NAMALWA (cell line): ENCODE measurements at regions not wholly inside any gene's neighbourhood (a gene's known extent, or its start where the extent isn't known, plus 50 kb on each side); places are given as distances from the start of the nearest gene placed in this dataset.

Source experiments
- DNase-seq: peaks from one replicate; pipeline ENCODE4 v3.0.0-alpha.2; 2015; ENCODE audit warnings: low spot score

DNA sequence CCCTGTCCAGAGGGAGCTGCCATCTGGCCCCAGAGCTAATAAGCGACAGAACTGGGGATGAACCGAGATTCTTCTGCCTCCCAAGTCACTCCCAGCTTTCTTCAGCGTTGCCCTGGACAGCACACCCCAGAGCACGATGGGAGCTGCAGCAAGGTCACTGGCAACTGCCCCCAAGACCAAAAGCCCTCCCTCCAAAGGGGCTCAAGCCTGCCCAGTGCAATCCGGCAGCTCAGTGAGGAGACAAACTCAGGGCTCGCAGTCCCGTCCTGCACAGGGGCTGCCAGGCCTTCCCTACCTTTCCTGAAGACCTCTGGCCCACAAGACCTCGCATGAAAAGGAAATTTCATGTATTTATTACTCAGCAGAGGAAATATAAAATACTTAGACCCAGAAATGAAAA, 174.8 kb downstream of the BCOR start:
- DNase-seq, result no peak

DNA sequence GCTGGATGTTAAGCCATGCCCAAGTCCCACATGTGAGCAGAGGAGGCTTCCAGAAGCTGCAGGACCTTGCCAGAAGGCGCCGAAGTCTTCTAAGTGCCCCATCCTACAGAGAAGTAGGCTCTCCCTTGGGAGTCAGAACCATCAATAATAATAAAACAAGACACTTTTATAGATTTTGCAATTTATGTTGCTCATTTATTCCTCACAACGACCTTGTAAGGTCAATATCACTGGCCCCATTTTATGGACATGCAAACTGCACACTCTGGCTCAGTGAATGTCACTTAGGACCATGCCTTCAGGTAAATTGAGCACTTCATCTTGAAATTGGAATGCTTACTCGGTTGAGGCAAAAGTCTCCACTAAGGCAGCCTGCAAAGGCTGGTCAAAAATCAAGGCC, 170.4 kb downstream of the BCOR start:
- no peak for DNase-seq

DNA sequence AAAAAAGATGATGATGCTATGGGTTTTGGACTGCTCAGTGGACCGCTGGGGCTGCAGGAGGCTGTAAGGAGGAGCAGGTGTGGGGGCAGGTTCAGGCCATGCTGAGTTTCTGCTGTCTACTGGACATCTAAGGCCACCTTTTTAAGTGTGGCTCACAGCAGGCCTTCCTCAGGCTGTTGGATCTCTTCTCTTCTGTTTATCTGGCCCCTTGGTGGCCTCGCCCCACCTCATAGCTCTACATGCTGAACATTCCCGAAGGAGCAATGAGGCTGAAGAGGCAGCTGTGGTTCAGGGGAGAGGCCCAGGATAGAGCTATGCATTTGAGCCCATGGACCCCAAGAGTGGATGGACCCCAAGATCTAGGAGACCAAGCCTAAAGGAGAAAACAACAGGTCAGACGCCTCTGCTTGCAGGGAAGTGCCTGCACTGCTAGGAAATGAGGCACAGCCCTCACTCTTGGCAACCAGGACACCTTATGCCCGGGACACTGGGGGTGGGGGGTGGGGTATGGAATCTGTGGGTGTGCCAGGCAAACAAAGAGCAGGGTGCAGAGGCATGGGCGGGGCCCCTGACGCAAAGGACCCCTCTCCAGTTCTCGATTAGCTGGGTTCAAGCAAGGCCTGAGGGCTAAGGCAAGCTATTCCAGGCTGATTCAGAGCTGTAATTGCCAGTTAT, 168.9 kb downstream of the BCOR start:
- no peak for DNase-seq

DNA sequence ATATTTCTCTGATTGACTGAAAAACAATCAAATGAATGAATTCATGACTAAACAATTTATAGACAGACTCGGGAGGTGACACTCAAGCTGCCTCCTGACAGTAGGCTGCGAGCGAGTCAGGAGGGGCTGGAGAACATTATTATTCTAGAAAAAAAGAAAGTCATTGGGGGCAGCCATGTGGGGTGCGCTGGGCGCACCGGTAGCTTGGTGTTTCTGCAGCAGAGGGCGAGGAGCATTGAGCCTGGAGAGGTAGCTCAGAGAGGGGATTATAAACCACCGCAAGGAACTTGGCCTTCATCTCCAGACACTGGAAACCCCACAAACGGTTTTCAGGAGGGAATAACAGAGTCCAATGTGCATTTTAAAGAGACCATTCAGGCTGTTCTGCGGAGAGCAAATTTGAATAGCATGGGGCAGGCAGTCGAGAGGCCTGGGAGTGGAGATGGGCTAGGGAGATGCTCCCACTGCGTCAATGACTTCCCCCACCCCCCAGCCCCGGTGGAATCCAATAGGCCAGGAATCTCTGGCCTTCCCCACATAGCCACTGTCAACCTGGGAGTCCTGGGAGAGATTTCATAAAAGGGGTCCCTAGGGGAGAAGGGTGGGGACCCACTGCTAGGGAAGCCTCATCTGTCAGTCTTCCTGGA, 168.3 kb downstream of the BCOR start:
- DNase-seq, result no peak

DNA sequence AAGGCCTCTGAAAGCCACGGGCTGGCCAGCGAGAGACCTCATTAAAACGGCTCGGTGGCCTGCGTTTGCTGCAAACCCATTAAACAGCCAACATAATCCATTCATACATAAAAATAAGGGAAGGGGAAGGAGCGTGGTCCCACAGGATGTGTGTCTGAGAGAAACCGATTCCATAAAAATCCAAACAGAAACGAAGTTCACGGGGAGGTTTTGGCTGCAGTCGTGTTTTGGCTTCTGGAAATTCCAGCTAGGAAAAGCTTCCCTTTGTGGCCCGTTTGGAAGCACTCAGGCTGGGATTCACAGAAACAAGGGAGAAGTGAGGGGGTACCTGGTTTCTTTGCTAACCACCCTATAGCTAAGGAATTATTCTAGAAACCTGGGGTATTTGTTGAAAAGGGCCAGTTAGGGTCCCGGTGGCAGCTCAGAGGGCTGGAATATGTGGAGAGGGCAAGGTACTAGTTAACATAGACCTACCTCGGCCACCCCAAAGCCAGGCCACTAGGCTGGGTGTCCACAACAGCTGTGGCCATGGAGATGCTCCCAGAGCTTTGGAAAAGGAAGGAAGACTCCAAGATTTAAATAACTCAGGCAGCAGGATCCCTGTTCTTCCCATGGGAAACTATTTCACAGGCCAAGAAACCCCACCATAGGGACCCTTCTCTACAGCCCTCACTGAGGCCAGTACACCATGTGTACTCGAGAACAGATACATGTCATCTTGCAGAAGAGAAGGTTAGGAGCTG, 166.8 kb downstream of the BCOR start:
- DNase-seq, result no peak

DNA sequence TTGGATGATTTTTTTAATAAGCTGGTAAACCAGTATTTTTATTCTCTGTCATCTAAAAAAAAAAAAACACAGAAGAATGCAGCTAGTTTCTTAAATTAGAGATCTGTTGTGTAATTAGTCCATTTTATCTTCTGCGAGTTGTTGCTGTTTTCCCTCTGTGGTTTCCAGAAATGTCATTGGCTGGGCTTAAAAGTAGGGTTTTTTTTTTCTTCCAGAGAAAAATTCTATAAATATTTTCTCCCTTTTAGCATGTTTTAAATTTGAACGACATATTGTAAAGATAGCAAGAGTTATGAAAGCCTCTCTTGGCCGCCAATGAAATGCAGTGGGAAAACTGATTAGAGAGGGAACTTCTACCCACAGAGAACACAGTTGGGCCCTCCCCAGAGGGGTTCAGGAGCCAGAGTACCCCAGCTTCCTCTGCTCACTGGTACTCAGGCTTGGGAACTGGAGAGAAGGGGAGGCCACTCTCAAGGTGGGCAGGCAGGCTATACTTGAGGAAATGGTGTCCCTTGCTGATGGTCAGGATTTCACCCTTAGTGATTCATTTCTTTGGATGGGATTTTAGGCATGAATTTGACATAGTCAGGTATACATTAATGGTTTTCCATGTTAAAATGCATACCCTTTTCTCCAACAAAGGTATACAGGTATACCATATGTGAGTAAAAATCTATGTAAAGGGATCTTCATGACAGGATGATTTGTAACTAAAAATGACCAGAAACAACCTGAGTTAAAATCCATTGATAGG, 166.1 kb downstream of the BCOR start:
- DNase-seq, result no peak

DNA sequence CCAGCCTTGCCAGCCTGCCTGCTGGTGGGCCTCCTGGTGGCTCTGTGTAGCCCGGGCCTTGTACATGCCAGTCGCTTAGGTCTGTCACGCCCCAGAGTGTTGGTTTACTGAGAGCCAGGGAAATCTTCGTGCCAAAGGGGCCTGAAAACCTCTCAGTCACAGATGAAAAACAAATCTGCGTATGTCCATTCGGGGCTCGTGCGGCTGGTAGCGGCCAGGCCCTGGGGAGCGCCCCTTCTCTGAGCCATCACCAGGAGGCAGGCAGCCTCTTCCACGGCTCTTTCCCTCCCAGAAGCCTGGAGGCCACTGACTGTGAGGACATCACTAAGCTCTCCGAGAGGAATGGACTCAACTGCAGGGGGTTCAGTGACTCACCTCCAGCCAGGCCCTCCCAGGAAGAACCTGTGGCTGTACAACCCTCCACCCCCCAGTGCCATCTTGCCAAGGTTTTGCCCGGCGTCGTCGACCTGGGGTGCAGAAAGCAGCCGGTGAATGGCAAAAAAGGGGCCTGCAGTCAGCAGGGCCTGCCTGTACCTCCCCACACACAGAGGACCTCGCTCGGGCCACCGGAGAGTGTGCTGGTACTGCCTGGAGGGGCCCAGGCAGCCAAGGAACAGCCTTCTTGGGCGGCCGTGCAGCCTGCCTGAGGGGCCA, 162.2 kb downstream of the BCOR start:
- DNase-seq, result no peak

DNA sequence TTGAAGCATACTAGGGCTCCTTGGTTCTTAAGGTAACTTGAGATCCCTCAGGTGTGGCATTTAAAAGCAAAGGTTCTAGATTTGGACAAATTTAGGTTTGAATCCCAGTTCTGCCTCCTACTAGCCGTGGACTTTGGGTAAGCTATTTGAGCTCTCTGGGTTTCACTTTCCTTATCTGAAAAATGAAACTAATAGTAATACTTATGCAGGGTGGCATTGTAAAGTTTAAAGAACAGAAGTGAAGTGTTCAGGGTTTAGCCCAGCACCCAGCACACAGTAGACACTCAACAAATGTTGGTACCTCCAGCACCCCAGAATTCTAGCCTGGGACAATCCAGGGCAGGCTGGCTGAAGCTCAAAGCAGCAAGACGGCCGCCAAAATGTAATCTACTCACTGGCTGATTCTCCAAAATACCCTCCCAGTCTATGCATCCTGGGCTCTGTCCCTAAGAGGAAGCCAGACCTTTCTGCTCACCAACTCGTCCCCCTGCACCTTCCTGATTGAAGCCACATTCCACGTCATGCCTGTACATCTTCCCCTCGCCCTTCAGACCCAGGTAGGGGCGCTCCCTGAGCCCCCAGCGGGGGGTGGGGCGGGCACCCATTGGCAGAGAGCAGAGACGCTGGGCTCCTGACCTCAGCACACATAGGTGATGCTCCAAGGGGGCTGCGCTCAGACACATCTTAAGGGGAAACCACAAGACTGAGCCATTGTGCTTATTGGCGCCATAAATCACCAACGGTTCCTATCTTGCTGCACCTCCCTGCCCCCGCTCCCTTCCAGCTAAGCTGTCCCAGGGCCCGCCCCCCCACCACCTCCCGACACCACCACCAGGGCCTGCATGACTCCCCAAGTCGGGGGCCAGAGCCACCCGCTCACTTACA, 160.6 kb downstream of the BCOR start:
- DNase-seq, result no peak

DNA sequence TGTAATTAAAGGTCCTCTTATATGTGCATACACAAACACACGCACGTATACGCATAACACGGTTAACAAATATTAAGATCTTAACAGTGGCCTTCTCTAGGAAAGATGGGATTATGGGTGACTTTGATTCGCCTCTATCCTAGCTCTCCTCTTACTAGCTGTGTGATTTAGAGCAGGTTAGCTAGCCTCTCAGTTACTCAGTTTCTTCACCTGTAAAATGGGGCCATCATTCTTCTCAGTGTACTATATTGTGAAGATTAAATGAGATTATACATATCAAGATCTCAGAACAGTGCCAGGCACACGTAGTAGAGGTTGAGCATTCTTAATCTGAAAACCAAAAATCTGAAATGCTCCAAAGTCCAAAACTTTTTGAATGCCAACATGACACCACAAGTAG, 159.3 kb downstream of the BCOR start:
- no peak for DNase-seq

DNA sequence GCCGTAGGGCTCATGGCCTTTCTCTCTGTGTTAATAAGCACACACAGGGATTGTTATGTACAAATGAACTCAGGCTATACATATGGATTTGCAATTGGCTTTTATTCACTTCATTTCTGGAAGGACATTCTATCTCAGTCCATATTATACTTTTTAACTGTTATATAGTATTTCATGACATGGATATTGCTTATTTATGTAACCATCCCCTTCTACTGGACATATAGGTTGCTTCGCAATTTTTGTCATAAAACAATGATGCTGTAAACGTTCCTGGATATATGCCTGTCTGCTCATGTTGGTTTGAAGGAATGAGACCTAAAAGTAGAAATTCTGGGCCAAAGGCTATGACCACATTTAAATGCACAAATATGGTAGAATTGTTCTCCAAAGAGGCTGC, 158.1 kb downstream of the BCOR start:
- DNase-seq, result no peak

DNA sequence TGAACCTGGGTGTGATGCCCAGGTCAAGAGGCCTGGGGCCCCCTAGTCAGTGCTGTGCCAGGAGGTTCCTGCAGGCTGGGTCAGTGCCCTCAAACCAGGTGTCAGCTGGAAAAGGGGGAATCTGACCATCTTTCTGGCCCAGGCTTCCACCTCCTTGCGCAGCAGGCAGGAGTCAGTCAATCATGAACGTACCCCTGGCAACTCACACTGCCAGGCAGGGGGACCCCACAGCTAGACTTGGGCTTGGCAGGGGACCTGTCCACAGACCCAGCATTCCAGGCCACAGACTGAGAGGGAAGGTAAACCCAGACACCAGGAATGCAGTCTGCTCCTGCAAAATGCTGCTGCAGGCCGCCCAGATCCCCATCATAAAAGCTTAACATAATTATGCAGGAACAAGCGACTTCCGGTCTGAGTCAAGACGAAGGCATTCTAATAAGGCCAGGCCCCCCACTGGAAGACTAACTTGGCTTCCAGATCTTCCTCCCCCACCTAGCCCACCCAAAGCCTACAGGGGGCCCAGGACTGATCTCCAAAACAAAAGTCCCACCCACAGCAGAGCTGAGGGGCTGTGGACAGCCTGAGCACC, 156.3 kb downstream of the BCOR start:
- no peak for DNase-seq

DNA sequence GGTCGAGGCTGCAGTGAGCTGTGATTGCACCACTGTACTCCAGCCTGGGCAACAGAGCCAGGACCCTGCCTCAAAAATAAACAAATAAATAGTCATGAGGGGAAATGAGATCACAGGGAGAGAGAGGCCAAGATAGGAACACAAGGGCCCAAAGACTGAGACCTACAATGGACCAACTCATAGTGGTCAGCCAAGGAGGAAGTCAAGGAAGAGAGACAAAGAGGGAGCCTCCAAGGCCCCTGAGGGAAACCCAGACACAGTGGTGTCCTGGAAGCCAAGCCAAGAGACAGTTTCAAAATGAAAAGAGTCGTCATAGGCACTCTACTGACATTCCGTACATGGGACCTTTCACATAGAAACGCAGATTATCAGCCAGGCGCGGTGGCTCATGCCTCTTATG, 153.3 kb downstream of the BCOR start:
- no peak for DNase-seq

DNA sequence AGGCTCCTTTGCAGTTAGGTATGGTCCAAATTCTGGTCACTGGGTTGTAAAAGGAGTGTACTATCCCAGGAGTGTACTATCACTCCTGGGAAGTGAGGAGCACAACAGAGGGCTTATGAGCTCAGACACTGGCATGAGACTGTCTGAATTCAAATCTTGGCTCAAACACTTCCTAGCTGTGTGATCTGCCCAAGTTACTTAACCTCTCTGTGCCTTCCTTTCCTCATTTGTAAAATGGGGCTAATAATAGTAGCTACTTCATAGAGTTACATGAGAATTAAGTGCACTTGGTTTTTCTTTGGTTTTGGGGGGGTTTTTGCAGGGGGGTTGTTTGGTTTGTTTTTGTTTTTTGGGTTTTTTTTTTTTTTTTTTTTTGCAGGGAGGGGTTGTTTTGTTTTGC, 152.0 kb downstream of the BCOR start:
- no peak for DNase-seq

DNA sequence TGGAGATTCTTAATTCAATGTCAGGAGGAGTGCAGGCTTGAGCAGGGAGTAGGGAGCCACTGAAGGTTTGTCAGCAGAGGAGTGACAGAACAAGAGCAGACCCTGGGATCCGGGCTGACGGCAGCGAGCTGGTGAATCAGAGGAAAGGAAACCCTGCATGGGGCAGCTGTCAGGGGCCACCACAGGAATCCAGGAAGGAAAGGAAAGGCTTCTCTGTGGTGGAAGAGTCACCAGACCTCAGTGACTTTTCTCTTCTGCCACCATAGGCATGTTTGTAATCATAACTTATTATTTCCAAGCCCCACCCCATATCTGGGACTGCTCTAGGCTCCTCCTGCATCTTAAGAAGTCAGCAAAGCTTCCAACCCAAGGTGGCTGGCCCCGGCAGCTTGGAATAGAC, 150.9 kb downstream of the BCOR start:
- no peak for DNase-seq

DNA sequence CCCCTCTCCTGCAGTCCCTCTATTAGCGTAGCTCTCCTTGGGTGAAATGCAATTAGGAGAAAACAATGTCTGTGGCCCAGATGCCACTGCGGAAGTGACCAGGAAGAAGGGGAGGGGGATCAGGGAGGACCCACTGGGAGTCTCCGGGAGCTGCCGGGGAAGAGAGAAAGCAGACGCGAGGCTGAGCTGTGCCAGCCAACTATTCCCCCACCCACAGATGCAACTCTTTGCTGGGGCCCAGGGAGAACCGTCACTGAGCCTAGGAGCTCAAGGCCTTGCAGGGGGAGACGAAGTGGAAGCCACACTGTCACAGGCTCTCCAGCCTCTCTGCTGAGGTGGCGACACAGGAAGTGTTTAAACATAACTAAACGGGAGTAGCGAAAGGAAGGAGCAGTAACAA, 149.2 kb downstream of the BCOR start:
- no peak for DNase-seq

DNA sequence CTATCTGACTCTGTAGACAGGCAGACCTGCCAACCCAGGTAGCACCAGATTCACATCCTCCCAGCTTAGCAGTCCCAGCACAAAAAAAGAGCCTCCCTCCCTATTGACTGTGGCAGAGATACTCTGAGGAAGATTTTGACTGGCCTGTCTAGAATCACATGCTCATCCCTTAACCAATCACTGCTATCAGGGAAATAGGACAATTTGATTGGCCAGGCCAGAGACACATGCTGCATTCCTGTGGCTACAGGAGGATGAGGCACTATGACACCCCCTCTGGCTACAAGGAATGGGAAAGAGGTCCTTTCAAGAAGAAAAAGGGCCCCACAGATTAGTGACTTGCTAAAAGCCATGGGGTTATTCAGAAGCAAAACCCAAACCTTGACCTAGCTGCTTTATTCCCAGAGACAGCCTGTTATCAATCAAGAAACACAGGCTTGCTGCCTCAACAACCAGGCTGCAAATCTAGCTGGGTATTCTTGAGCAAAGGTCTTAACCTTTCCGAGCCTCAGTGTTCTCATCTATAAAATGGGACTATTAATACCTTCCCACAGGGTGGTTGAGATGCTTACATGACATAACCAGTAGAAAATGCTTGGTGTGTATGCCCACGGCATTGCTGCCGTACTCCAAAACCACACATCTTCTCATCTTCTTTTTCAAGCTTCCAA, 147.6 kb downstream of the BCOR start:
- peak; percentile 5 for DNase-seq

DNA sequence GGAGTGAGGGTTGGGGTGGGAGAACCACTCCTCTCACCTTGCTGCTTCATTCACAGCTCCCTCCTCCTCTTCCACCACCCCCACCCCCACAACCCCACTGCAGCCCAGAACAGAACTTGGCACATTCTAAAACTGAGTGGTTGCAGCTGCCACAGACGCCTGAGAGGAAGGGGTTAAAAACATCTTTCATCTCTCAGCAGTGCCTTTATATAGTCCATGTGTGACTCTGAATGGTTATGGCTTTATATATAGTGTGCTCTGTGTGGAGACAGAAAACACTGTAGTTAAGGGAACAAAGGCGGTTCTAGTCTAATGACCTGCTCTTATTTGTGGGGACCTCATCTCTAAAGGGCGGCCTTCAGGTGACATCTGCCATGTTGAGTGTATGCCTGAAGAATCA, 144.8 kb downstream of the BCOR start:
- peak; percentile 37 for DNase-seq

DNA sequence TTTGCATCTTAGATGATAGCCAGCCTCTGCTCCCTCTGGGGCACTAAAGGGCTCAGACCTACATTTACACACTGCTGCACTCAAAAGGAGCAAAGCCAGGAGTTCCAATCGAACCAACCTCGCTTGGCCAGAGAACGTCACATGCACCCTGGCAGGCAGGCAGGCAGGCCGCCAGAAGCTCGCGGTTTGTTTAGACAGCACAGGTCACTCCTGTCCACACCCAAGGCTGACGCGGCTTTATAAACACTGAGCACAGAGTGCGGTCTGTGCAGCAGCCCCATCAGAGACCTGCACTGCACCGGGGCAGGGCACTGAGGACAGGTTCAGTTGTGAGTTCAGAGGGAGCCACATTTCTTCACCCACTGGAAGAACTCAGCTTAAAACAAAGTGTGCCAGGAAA, 143.9 kb downstream of the BCOR start:
- no peak for DNase-seq

DNA sequence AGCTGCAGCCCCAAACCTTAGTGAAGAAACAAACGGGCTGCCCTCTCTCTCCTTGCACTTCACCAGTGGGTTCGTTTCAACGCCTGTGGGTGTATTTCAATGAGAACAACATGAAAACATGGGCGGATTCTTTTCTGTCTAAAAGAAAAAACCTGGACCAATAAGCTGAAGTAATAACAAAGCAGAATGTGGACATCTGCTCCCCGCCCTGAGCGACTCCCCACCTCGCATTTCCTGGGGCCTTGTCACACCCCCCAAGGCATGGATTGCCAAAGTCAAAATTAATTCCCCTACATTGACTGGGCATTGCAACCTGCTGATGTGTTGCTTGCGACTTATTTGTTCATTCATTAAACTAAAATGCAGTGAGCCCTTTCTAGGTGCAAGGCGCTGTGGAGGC, 142.9 kb downstream of the BCOR start:
- DNase-seq, result no peak

DNA sequence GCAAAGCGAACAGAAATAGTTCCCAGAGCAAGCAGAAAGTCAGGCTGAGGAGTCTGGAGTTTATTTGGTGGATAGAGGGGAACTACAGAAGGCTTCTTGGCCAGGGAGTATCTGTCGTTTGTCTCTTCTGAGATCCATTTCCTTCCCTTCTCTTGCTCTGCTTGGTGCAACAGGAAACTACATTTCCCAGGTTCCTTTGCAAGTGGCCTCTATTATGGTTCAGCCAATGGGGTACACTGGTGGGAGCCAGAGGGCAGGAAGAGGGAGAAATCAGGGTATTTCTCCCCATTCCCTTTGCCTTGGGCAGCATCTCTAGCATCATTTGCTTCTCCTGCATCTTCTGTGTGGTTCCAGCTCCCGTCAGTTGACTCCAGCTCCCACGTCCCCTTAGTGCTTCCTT, 142.1 kb downstream of the BCOR start:
- DNase-seq, result peak; percentile 42
